Mucosa of stomach (tissue), 1 donor: ENCODE measurements at regions not wholly inside any gene's neighbourhood (a gene's known extent, or its start where the extent isn't known, plus 50 kb on each side); places are given as distances from the start of the nearest gene placed in this dataset.
"Not testable (repeated sequence)": the region's sequence is repeated elsewhere in the genome, so short reads cannot be mapped to it uniquely, and the experiment has no call there.

Source experiments
- H3K27me3 ChIP-seq: one replicate; pipeline ENCODE4 v1.7.0; 2013; ENCODE audit warnings: mild to moderate bottlenecking, low read length; ENCODE audit not compliant: control insufficient read depth, insufficient read depth
- H3K36me3 ChIP-seq: one replicate; pipeline ENCODE4 v1.7.0; 2013; ENCODE audit warnings: low read length; ENCODE audit not compliant: control insufficient read depth, insufficient read depth
- H3K4me1 ChIP-seq: one replicate; pipeline ENCODE4 v1.7.0; 2013; ENCODE audit warnings: mild to moderate bottlenecking, low read length; ENCODE audit not compliant: control insufficient read depth, insufficient read depth
- H3K4me3 ChIP-seq: one replicate; pipeline ENCODE4 v1.7.0; 2013; ENCODE audit warnings: low read length
- H3K9ac ChIP-seq: one replicate; pipeline ENCODE4 v1.7.0; 2013; ENCODE audit warnings: mild to moderate bottlenecking, low read length, moderate library complexity
- H3K9me3 ChIP-seq: one replicate; pipeline ENCODE4 v1.7.0; 2013; ENCODE audit warnings: mild to moderate bottlenecking, low read length, moderate library complexity; ENCODE audit not compliant: control insufficient read depth
- donor health status: Pancreatic carcinoma.

- Histone ChIP-seq H3K9ac (no peak overlapping the region), H3K4me3 (no peak overlapping the region), H3K27me3 (no peaks in the 10 kb centered on the region), H3K4me1 (no peaks in the 10 kb centered on the region), H3K36me3 (no peaks in the 10 kb centered on the region), H3K9me3 (no peaks in the 10 kb centered on the region)
These were observed 1503.2 kb downstream of the HACE1 start for GRCh38 chr6:103356531-103356930.

GRCh38 chr6:103344554-103345163 lies 1515.1 kb downstream of the HACE1 start:
- H3K9ac ChIP-seq: no peak overlapping the region
- no peaks in the 10 kb centered on the region for H3K9me3 ChIP-seq
- no peaks in the 10 kb centered on the region for H3K4me1 ChIP-seq
- H3K4me3 ChIP-seq: no peak overlapping the region
- no peaks in the 10 kb centered on the region for H3K36me3 ChIP-seq
- H3K27me3 ChIP-seq: no peaks in the 10 kb centered on the region

GRCh38 chr6:103335412-103335811 lies 1524.3 kb downstream of the HACE1 start:
- no peaks in the 10 kb centered on the region for H3K9me3 ChIP-seq
- no peak overlapping the region for H3K4me3 ChIP-seq
- no peaks in the 10 kb centered on the region for H3K36me3 ChIP-seq
- H3K9ac ChIP-seq: no peak overlapping the region
- no peaks in the 10 kb centered on the region for H3K4me1 ChIP-seq
- H3K27me3 ChIP-seq: no peaks in the 10 kb centered on the region

GRCh38 chr6:103326760-103327757 lies 1532.7 kb downstream of the HACE1 start:
- Histone ChIP-seq H3K36me3 (no peaks in the 10 kb centered on the region), H3K9ac (no peak overlapping the region), H3K27me3 (no peaks in the 10 kb centered on the region), H3K4me3 (no peak overlapping the region), H3K4me1 (no peaks in the 10 kb centered on the region), H3K9me3 (no peaks in the 10 kb centered on the region)

- Histone ChIP-seq H3K27me3 (no peaks in the 10 kb centered on the region), H3K4me1 (no peaks in the 10 kb centered on the region), H3K4me3 (no peak overlapping the region), H3K36me3 (no peaks in the 10 kb centered on the region), H3K9me3 (no peaks in the 10 kb centered on the region), H3K9ac (no peak overlapping the region)
These were observed 1546.3 kb downstream of the HACE1 start for GRCh38 chr6:103313432-103313831.

- H3K9ac ChIP-seq, H3K27me3 ChIP-seq, H3K4me1 ChIP-seq, H3K36me3 ChIP-seq, H3K9me3 ChIP-seq, H3K4me3 ChIP-seq: not testable (repeated sequence)
These were observed 1565.3 kb downstream of the HACE1 start for GRCh38 chr6:103294376-103294775.

- no peaks in the 10 kb centered on the region for H3K36me3 ChIP-seq
- no peaks in the 10 kb centered on the region for H3K27me3 ChIP-seq
- no peak overlapping the region for H3K4me3 ChIP-seq
- H3K9ac ChIP-seq: no peak overlapping the region
- no peaks in the 10 kb centered on the region for H3K4me1 ChIP-seq
- no peaks in the 10 kb centered on the region for H3K9me3 ChIP-seq
These were observed 1574.9 kb downstream of the HACE1 start for GRCh38 chr6:103284835-103285234.

GRCh38 chr6:103280417-103280816 lies 1579.3 kb downstream of the HACE1 start:
- H3K9ac ChIP-seq: no peak overlapping the region

GRCh38 chr6:103277936-103278335 lies 1581.8 kb downstream of the HACE1 start:
- no peak overlapping the region for H3K4me3 ChIP-seq
- no peaks in the 10 kb centered on the region for H3K27me3 ChIP-seq
- H3K36me3 ChIP-seq: no peaks in the 10 kb centered on the region
- H3K9ac ChIP-seq: no peak overlapping the region
- H3K4me1 ChIP-seq: no peaks in the 10 kb centered on the region
- H3K9me3 ChIP-seq: no peaks in the 10 kb centered on the region

More at GRCh38 chr6:103280417-103280816, 1579.3 kb downstream of the HACE1 start:
- Histone ChIP-seq H3K9me3 (no peaks in the 10 kb centered on the region), H3K27me3 (no peaks in the 10 kb centered on the region), H3K4me3 (no peak overlapping the region), H3K36me3 (no peaks in the 10 kb centered on the region), H3K4me1 (no peaks in the 10 kb centered on the region)

- no peaks in the 10 kb centered on the region for H3K9me3 ChIP-seq
- no peaks in the 10 kb centered on the region for H3K36me3 ChIP-seq
- H3K9ac ChIP-seq: no peak overlapping the region
- H3K4me1 ChIP-seq: no peaks in the 10 kb centered on the region
- no peaks in the 10 kb centered on the region for H3K27me3 ChIP-seq
- no peak overlapping the region for H3K4me3 ChIP-seq
These were observed 1586.7 kb downstream of the HACE1 start for GRCh38 chr6:103273048-103273447.

GRCh38 chr6:103269581-103269980 lies 1590.1 kb downstream of the HACE1 start:
- Histone ChIP-seq H3K9me3 (no peaks in the 10 kb centered on the region), H3K36me3 (no peaks in the 10 kb centered on the region), H3K4me1 (no peaks in the 10 kb centered on the region), H3K27me3 (no peaks in the 10 kb centered on the region), H3K4me3 (no peak overlapping the region), H3K9ac (no peak overlapping the region)

- Histone ChIP-seq H3K36me3 (no peaks in the 10 kb centered on the region), H3K27me3 (no peaks in the 10 kb centered on the region), H3K9ac (no peak overlapping the region), H3K4me3 (no peak overlapping the region), H3K4me1 (no peaks in the 10 kb centered on the region), H3K9me3 (no peaks in the 10 kb centered on the region)
These were observed 1591.4 kb downstream of the HACE1 start for GRCh38 chr6:103268335-103268734.
